ENCODE measurements at regions not wholly inside any gene's neighbourhood (a gene's known extent, or its start where the extent isn't known, plus 50 kb on each side); places are given as distances from the start of the nearest gene placed in this dataset.
A peak's percentile ranks its signal among the peaks of the same experiment; 100 is the strongest.

DNA sequence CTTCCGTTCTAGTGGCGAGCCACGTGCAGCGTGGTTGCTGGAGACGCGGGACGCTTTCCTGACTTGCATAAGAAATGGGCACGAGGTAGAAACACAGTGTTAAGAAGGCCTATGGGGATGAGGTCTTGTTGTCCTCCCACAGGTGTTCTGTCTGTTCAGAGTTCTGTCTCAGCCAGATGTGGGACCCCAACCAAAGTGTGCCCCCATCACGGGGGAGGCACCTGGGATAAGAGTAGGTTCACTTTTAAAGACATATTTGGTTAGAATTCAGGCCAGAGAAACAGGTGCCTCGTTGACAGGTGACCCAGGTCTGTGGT is 56.0 kb upstream of the PITRM1 start:
- H3K4me1 ChIP-seq = no peaks in the 10 kb centered on the region
- H3K27me3 ChIP-seq = no peaks in the 10 kb centered on the region
- no peak for DNase-seq
- no peaks in the 10 kb centered on the region for H3K9me3 ChIP-seq
- no peak overlapping the region for H3K4me3 ChIP-seq
- intact Hi-C loops (cut with DNase I; ENCODE audit: low total_unique reads) = no loop called here
- TF ChIP-seq, protein P1, sequence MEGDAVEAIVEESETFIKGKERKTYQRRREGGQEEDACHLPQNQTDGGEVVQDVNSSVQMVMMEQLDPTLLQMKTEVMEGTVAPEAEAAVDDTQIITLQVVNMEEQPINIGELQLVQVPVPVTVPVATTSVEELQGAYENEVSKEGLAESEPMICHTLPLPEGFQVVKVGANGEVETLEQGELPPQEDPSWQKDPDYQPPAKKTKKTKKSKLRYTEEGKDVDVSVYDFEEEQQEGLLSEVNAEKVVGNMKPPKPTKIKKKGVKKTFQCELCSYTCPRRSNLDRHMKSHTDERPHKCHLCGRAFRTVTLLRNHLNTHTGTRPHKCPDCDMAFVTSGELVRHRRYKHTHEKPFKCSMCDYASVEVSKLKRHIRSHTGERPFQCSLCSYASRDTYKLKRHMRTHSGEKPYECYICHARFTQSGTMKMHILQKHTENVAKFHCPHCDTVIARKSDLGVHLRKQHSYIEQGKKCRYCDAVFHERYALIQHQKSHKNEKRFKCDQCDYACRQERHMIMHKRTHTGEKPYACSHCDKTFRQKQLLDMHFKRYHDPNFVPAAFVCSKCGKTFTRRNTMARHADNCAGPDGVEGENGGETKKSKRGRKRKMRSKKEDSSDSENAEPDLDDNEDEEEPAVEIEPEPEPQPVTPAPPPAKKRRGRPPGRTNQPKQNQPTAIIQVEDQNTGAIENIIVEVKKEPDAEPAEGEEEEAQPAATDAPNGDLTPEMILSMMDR (IDR thresholded peaks at IDR 0.05) = no peak
- H3K27ac ChIP-seq = no peak overlapping the region
- no peaks in the 10 kb centered on the region for H3K36me3 ChIP-seq

DNA sequence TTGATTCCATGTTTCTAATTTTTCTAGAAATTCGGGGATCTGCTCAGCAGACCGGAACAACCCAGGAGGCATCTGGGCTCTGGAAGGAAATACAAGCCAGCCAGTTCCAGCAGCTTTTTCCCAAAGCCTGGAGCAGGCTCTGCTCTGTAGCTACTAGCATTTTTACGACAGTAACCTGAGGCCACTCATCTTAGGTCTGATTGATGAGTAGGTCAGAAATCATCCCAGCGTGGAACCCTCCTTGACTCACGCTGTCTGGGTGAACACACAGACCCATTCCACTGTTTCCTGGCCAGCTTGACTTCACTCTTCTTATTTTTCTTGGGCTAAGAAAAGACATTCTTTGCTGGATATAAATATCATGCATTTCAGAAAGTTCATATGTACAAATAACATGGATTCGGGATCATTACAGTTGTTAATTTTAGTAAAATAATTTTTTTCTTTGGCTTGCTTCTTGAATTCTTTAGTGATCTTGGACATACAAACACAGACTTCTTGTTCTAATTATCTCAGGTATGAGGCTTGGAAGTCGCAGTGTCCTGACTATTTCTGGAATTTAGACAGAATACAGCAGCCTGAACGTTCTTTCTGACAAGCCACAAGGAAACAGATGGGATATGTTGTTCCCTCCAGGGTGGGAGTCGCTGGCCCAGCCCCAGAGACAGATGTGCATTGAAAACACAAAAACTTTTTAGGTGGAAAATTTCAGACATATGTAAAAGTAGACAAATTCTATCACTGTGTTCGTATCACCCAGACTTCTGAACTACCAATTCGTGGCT is 54.6 kb upstream of the PITRM1 start:
- no peak for TF ChIP-seq POLR2A (IDR thresholded peaks at IDR 0.05)
- TF ChIP-seq, protein P1 (IDR thresholded peaks at IDR 0.05) = no peak
- Histone ChIP-seq H3K36me3 (no peaks in the 10 kb centered on the region), H3K9me3 (no peaks in the 10 kb centered on the region), H3K27ac (peak overlapping the region; percentile 36 to 56), H3K27me3 (no peaks in the 10 kb centered on the region), H3K4me3 (no peak overlapping the region), H3K4me1 (no peaks in the 10 kb centered on the region)
- intact Hi-C loops (cut with DNase I; ENCODE audit: low total_unique reads) = no loop called here
- no peak for DNase-seq

DNA sequence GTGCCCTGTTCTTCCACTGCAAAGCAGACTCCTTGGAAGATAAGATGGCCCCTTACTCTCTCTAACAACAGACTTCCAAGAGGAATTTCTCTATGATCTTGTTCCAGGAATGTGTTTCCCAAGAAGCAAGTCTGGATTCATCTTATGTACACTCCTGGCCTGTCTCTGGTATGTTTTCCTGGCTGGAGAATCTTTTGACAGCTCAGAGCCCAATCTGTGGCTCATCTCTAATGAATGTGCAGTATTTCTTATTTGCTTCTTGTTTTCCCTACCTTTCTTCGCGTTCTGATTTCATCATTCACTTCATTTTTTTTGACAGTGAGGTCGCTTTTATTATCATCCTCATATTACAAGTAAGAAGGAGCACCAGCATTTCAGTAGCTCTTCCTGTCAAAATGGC is 53.0 kb upstream of the PITRM1 start:
- intact Hi-C loops (cut with DNase I; ENCODE audit: low total_unique reads) = no loop called here
- TF ChIP-seq POLR2A (IDR thresholded peaks at IDR 0.05) = no peak
- peak overlapping the region in 1 of 2 donors; percentile 41 for H3K27ac ChIP-seq

DNA sequence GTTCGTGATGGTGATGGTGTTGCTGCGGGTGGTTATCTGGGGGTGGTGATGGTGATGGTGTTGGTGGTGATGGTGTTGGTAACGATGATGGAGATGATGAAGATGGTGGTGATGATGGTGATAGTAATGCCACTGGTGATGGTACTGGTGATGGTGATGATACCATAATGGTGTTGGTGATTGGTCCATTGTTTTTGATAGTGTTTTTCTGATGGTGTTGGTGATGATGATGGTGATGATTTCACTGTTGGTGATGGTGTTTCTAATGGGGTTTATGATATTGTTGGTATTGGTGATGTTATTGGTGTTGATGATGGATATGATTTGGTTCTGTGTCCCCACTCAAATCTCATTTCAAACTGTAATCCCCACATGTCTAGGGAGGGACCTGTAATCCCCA is 51.7 kb upstream of the PITRM1 start:
- no peak overlapping the region for H3K27ac ChIP-seq

More for the DNA sequence above, 53.0 kb upstream of the PITRM1 start:
- Histone ChIP-seq H3K27me3 (no peaks in the 10 kb centered on the region), H3K4me3 (no peak overlapping the region), H3K4me1 (no peaks in the 10 kb centered on the region), H3K9me3 (no peaks in the 10 kb centered on the region), H3K36me3 (no peaks in the 10 kb centered on the region)
- DNase-seq = no peak

DNA sequence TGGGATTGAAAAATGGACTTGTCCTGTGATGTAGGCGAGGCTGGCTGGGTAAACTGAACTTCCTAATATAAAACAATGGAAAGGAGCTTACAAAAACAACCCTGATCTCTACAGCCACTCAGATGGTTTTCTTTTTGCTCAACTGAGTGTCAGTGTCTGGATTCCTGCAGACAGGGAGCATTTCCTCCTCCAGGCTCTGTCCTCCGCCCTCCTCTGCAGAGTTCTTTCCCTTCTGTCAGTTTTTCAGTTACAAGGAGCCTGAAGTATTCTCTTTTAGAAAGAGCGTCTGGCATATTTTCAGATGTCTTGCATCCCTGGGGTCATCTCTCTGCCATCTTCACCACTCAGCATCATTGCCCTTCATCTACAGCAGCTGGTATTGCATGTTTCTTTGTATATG is 50.0 kb upstream of the PITRM1 start:
- Histone ChIP-seq H3K4me3 (no peak overlapping the region), H3K4me1 (no peaks in the 10 kb centered on the region), H3K9me3 (no peaks in the 10 kb centered on the region), H3K36me3 (no peaks in the 10 kb centered on the region), H3K27me3 (no peaks in the 10 kb centered on the region), H3K27ac (peak overlapping the region in 1 of 2 donors; percentile 36)
- DNase-seq = no peak
- TF ChIP-seq, protein P1 (IDR thresholded peaks at IDR 0.05) = no peak
- no peak for TF ChIP-seq POLR2A (IDR thresholded peaks at IDR 0.05)
- intact Hi-C loops (cut with DNase I; ENCODE audit: low total_unique reads) = no loop called here

More for the DNA sequence above, 51.7 kb upstream of the PITRM1 start:
- DNase-seq = no peak
- no peaks in the 10 kb centered on the region for H3K9me3 ChIP-seq
- H3K4me1 ChIP-seq = no peaks in the 10 kb centered on the region
- no peaks in the 10 kb centered on the region for H3K27me3 ChIP-seq
- intact Hi-C loops (cut with DNase I; ENCODE audit: low total_unique reads) = no loop called here
- TF ChIP-seq POLR2A (IDR thresholded peaks at IDR 0.05) = no peak
- TF ChIP-seq, protein P1 (IDR thresholded peaks at IDR 0.05) = no peak
- no peaks in the 10 kb centered on the region for H3K36me3 ChIP-seq
- no peak overlapping the region for H3K4me3 ChIP-seq
